RWPE1 (cell line): ENCODE measurements at regions not wholly inside any gene's neighbourhood (a gene's known extent, or its start where the extent isn't known, plus 50 kb on each side); places are given as distances from the start of the nearest gene placed in this dataset.

Source experiments
- CTCF ChIA-PET: fragments of 350-600 bp; sonication (Branson Sonifier 250); formaldehyde crosslinking; extraction: SDS; loops from one replicate; lab custom pipeline; 2021; lab: Yijun Ruan, JAX
- POLR2A ChIA-PET: fragments of 400-600 bp; formaldehyde crosslinking; extraction: SDS; loops from one replicate; lab custom pipeline; 2020; ENCODE audit warnings: antibody characterized with exemption; ENCODE audit not compliant: low non-redundant PET; lab: Yijun Ruan, JAX
- DNase-seq: peaks from one replicate; pipeline ENCODE4 v3.0.0; 2012; ENCODE audit warnings: low spot score
- H3K27ac ChIP-seq: fragments of 450-650 bp; 2 replicates; pipeline ENCODE4 v1.5.1; 2017
- TF ChIP-seq, protein P1 (sequence below): fragments of 450-650 bp; conservative IDR thresholded peaks from 2 replicates; pipeline ENCODE4 v1.5.1; 2017; ENCODE audit warnings: low read depth, mild to moderate bottlenecking

GRCh38 chr5:173472784-173473278 lies 143.6 kb downstream of the BOD1 start:
- ChIA-PET POLR2A (no interaction called here), CTCF (no interaction called here)

GRCh38 chr5:173472164-173472563 lies 143.9 kb upstream of the STC2 start:
- POLR2A ChIA-PET: no interaction called here
- peak overlapping the region; percentile 85 for H3K27ac ChIP-seq
- CTCF ChIA-PET: interaction anchor here (0.7 kb wide), 1 partner anchor 58 kb away, joined by 3 read pairs; no protein-coding TSS in a partner anchor
- DNase-seq: peak; percentile 87
- TF ChIP-seq, protein P1, sequence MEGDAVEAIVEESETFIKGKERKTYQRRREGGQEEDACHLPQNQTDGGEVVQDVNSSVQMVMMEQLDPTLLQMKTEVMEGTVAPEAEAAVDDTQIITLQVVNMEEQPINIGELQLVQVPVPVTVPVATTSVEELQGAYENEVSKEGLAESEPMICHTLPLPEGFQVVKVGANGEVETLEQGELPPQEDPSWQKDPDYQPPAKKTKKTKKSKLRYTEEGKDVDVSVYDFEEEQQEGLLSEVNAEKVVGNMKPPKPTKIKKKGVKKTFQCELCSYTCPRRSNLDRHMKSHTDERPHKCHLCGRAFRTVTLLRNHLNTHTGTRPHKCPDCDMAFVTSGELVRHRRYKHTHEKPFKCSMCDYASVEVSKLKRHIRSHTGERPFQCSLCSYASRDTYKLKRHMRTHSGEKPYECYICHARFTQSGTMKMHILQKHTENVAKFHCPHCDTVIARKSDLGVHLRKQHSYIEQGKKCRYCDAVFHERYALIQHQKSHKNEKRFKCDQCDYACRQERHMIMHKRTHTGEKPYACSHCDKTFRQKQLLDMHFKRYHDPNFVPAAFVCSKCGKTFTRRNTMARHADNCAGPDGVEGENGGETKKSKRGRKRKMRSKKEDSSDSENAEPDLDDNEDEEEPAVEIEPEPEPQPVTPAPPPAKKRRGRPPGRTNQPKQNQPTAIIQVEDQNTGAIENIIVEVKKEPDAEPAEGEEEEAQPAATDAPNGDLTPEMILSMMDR: no peak

More at GRCh38 chr5:173472784-173473278, 143.6 kb downstream of the BOD1 start:
- H3K27ac ChIP-seq: peak overlapping the region; percentile 85
- no peak for DNase-seq
- TF ChIP-seq, protein P1: no peak

- CTCF ChIA-PET: interaction anchor here (0.7 kb wide), 2 partner anchors 81 to 140 kb away, joined by 3 read pairs; no protein-coding TSS in a partner anchor
- TF ChIP-seq, protein P1: no peak
- no peak for DNase-seq
- H3K27ac ChIP-seq: no peak overlapping the region
- POLR2A ChIA-PET: no interaction called here
Observed at GRCh38 chr5:173468821-173469251, 140.6 kb upstream of the STC2 start.

- POLR2A ChIA-PET: no interaction called here
- no peak overlapping the region for H3K27ac ChIP-seq
- no peak for DNase-seq
- TF ChIP-seq, protein P1: no peak
- CTCF ChIA-PET: interaction anchor here (0.6 kb wide), 1 partner anchor 117 kb away, joined by 3 read pairs; no protein-coding TSS in a partner anchor
Observed at GRCh38 chr5:173466227-173466626, 138.0 kb upstream of the STC2 start.

- H3K27ac ChIP-seq: no peak overlapping the region
- POLR2A ChIA-PET: no interaction called here
- no peak for DNase-seq
- CTCF ChIA-PET: interaction anchor here (0.6 to 0.7 kb wide), 2 partner anchors 24 to 318 kb away, joined by 3 to 4 read pairs; no protein-coding TSS in a partner anchor
- TF ChIP-seq, protein P1: no peak
Observed at GRCh38 chr5:173464813-173465212, 136.6 kb upstream of the STC2 start.

- DNase-seq: no peak
- H3K27ac ChIP-seq: no peak overlapping the region
- CTCF ChIA-PET: no interaction called here
- TF ChIP-seq, protein P1: no peak
- POLR2A ChIA-PET: no interaction called here
Observed at GRCh38 chr5:173463207-173463606, 135.0 kb upstream of the STC2 start.
